ENCODE measurements at regions not wholly inside any gene's neighbourhood (a gene's known extent, or its start where the extent isn't known, plus 50 kb on each side); places are given as distances from the start of the nearest gene placed in this dataset.

- DNase-seq: no peak
These were observed 53.4 kb upstream of the NAV3 start for GRCh38 chr12:77777274-77777673.

GRCh38 chr12:77774761-77775160 lies 55.9 kb upstream of the NAV3 start:
- DNase-seq: no peak

GRCh38 chr12:77772676-77773298 lies 57.9 kb upstream of the NAV3 start:
- DNase-seq: no peak

GRCh38 chr12:77768558-77768957 lies 62.1 kb upstream of the NAV3 start:
- DNase-seq: no peak

- DNase-seq: no peak
These were observed 62.8 kb upstream of the NAV3 start for GRCh38 chr12:77767756-77768343.

GRCh38 chr12:77767335-77767734 lies 63.4 kb upstream of the NAV3 start:
- DNase-seq: no peak

- DNase-seq: no peak
These were observed 64.5 kb upstream of the NAV3 start for GRCh38 chr12:77766224-77766623.

- DNase-seq: no peak
These were observed 69.4 kb upstream of the NAV3 start for GRCh38 chr12:77761286-77761685.

- DNase-seq: no peak
These were observed 70.2 kb upstream of the NAV3 start for GRCh38 chr12:77760271-77761025.

GRCh38 chr12:77754086-77754485 lies 76.6 kb upstream of the NAV3 start:
- DNase-seq: no peak

GRCh38 chr12:77751939-77752338 lies 78.8 kb upstream of the NAV3 start:
- no peak for DNase-seq

GRCh38 chr12:77746096-77746495 lies 84.6 kb upstream of the NAV3 start:
- DNase-seq: no peak

GRCh38 chr12:77745624-77746023 lies 85.1 kb upstream of the NAV3 start:
- no peak for DNase-seq

- DNase-seq: no peak
These were observed 88.1 kb upstream of the NAV3 start for GRCh38 chr12:77742631-77743030.

GRCh38 chr12:77741974-77742517 lies 88.6 kb upstream of the NAV3 start:
- DNase-seq: no peak

- DNase-seq: no peak
These were observed 94.3 kb upstream of the NAV3 start for GRCh38 chr12:77736219-77736965.

GRCh38 chr12:77734214-77734883 lies 96.3 kb upstream of the NAV3 start:
- DNase-seq: no peak

- DNase-seq: no peak
These were observed 102.7 kb upstream of the NAV3 start for GRCh38 chr12:77728018-77728417.

GRCh38 chr12:77727442-77728001 lies 103.2 kb upstream of the NAV3 start:
- DNase-seq: no peak

GRCh38 chr12:77725611-77726010 lies 105.1 kb upstream of the NAV3 start:
- no peak for DNase-seq

- DNase-seq: no peak
These were observed 106.2 kb upstream of the NAV3 start for GRCh38 chr12:77724367-77724957.

GRCh38 chr12:77723308-77723707 lies 107.4 kb upstream of the NAV3 start:
- no peak for DNase-seq

Data from stimulated activated CD4-positive, alpha-beta T cell treated with anti-CD3 and anti-CD28 coated beads, Interleukin-12 subunit alpha, Interleukin-12 subunit beta, amount 100 ng/mL, for 4 hours (primary cell).